ENCODE measurements at regions not wholly inside any gene's neighbourhood (a gene's known extent, or its start where the extent isn't known, plus 50 kb on each side); places are given as distances from the start of the nearest gene placed in this dataset.

DNA sequence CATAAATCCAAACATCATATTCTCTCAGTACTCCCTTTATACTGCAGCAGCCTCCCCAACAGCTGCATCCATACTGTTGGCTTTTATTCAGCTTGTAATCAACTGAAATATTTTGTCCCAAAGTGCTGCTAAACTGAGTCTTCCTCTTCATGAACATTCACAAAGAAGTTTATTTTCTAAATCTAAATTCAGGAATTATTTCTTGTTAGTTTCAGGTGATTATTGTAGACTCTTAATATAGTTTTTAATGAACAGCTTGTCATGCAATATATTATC is 269.3 kb upstream of the UBE2E2 start:
- TF ChIP-seq, protein P1, sequence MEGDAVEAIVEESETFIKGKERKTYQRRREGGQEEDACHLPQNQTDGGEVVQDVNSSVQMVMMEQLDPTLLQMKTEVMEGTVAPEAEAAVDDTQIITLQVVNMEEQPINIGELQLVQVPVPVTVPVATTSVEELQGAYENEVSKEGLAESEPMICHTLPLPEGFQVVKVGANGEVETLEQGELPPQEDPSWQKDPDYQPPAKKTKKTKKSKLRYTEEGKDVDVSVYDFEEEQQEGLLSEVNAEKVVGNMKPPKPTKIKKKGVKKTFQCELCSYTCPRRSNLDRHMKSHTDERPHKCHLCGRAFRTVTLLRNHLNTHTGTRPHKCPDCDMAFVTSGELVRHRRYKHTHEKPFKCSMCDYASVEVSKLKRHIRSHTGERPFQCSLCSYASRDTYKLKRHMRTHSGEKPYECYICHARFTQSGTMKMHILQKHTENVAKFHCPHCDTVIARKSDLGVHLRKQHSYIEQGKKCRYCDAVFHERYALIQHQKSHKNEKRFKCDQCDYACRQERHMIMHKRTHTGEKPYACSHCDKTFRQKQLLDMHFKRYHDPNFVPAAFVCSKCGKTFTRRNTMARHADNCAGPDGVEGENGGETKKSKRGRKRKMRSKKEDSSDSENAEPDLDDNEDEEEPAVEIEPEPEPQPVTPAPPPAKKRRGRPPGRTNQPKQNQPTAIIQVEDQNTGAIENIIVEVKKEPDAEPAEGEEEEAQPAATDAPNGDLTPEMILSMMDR (conservative IDR thresholded peaks at IDR 0.05; ENCODE audit: low read depth, low read length) = no peak
- DNase-seq (ENCODE audit: low read depth) = no peak

DNA sequence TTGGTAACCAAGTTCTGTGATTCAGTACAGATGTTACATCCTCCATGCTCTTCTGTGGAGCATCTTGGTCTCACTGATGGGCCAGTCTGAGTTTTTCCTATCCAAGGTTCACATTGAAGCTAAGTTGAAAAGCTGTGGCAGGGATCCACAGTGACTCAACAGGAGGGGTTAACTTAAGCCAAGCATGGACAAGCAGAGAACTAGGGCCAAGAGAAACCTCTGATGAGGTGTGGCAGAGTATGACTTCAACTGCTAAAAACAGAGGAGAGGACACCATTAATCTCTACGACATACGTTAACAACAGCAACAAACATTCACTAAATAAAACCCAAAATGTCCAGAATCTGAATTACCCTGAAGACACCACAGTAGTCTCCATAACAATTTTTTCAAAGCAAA is 268.1 kb upstream of the UBE2E2 start:
- no peak for DNase-seq (ENCODE audit: low read depth)
- TF ChIP-seq, protein P1 (conservative IDR thresholded peaks at IDR 0.05; ENCODE audit: low read depth, low read length) = no peak

More for the DNA sequence above, 269.3 kb upstream of the UBE2E2 start:
- H3K4me3 ChIP-seq (ENCODE audit: low read length) = no peak overlapping the region

GRCh38 chr3:22937536-22937935 is 265.6 kb upstream of the UBE2E2 start:
- DNase-seq (ENCODE audit: low read depth) = no peak
- TF ChIP-seq, protein P1 (conservative IDR thresholded peaks at IDR 0.05; ENCODE audit: low read depth, low read length) = no peak
- H3K4me3 ChIP-seq (ENCODE audit: low read length) = no peak overlapping the region

More for the DNA sequence above, 268.1 kb upstream of the UBE2E2 start:
- no peak overlapping the region for H3K4me3 ChIP-seq (ENCODE audit: low read length)

- TF ChIP-seq, protein P1 (conservative IDR thresholded peaks at IDR 0.05; ENCODE audit: low read depth, low read length) = no peak
- no peak for DNase-seq (ENCODE audit: low read depth)
- no peak overlapping the region for H3K4me3 ChIP-seq (ENCODE audit: low read length)
These were observed 264.4 kb upstream of the UBE2E2 start for GRCh38 chr3:22938739-22939138.

GRCh38 chr3:22939349-22939748 is 263.8 kb upstream of the UBE2E2 start:
- no peak for DNase-seq (ENCODE audit: low read depth)
- TF ChIP-seq, protein P1 (conservative IDR thresholded peaks at IDR 0.05; ENCODE audit: low read depth, low read length) = no peak
- H3K4me3 ChIP-seq (ENCODE audit: low read length) = no peak overlapping the region

- TF ChIP-seq, protein P1 (conservative IDR thresholded peaks at IDR 0.05; ENCODE audit: low read depth, low read length) = no peak
- DNase-seq (ENCODE audit: low read depth) = no peak
- H3K4me3 ChIP-seq (ENCODE audit: low read length) = no peak overlapping the region
These were observed 262.8 kb upstream of the UBE2E2 start for GRCh38 chr3:22940285-22940684.

- no peak for DNase-seq (ENCODE audit: low read depth)
- TF ChIP-seq, protein P1 (conservative IDR thresholded peaks at IDR 0.05; ENCODE audit: low read depth, low read length) = no peak
- H3K4me3 ChIP-seq (ENCODE audit: low read length) = no peak overlapping the region
These were observed 260.1 kb upstream of the UBE2E2 start for GRCh38 chr3:22942981-22943380.
